GM21447 (cell line): ENCODE measurements at regions not wholly inside any gene's neighbourhood (a gene's known extent, or its start where the extent isn't known, plus 50 kb on each side); places are given as distances from the start of the nearest gene placed in this dataset.

ENCODE experiments used
- ATAC-seq: cut with Tn5 transposase; IDR thresholded peaks from one replicate; pipeline ENCODE4 v1.9.1; 2021; ENCODE audit not compliant: unreplicated experiment

- no peak for ATAC-seq
These were observed 104.2 kb downstream of the SEC61B start for GRCh38 chr9:99326112-99326916.

GRCh38 chr9:99326917-99327189 is 104.8 kb downstream of the SEC61B start:
- no peak for ATAC-seq

- no peak for ATAC-seq
These were observed 105.6 kb downstream of the SEC61B start for GRCh38 chr9:99327667-99328066.

GRCh38 chr9:99335280-99335679 is 113.2 kb downstream of the SEC61B start:
- ATAC-seq: no peak

GRCh38 chr9:99336005-99336404 is 113.9 kb downstream of the SEC61B start:
- no peak for ATAC-seq

GRCh38 chr9:99336531-99336930 is 114.4 kb downstream of the SEC61B start:
- no peak for ATAC-seq

- no peak for ATAC-seq
These were observed 118.2 kb downstream of the SEC61B start for GRCh38 chr9:99340281-99340680.

GRCh38 chr9:99341686-99342085 is 119.6 kb downstream of the SEC61B start:
- no peak for ATAC-seq

- ATAC-seq: no peak
These were observed 123.4 kb downstream of the SEC61B start for GRCh38 chr9:99345451-99345850.

- no peak for ATAC-seq
These were observed 123.9 kb downstream of the SEC61B start for GRCh38 chr9:99345942-99346341.

GRCh38 chr9:99347568-99347967 is 125.5 kb downstream of the SEC61B start:
- ATAC-seq: no peak

- ATAC-seq: no peak
These were observed 126.2 kb downstream of the SEC61B start for GRCh38 chr9:99348289-99348688.

- ATAC-seq: no peak
These were observed 127.8 kb downstream of the SEC61B start for GRCh38 chr9:99349870-99350269.

GRCh38 chr9:99350461-99350860 is 128.4 kb downstream of the SEC61B start:
- no peak for ATAC-seq

- no peak for ATAC-seq
These were observed 129.6 kb downstream of the SEC61B start for GRCh38 chr9:99351647-99352046.

- ATAC-seq: no peak
These were observed 130.7 kb downstream of the SEC61B start for GRCh38 chr9:99352826-99353225.

- no peak for ATAC-seq
These were observed 131.3 kb downstream of the SEC61B start for GRCh38 chr9:99353408-99353807.

GRCh38 chr9:99354104-99354503 is 132.0 kb downstream of the SEC61B start:
- ATAC-seq: no peak

- ATAC-seq: no peak
These were observed 134.5 kb downstream of the SEC61B start for GRCh38 chr9:99356512-99356971.

- no peak for ATAC-seq
These were observed 135.5 kb downstream of the SEC61B start for GRCh38 chr9:99357575-99357974.

GRCh38 chr9:99358668-99359067 is 136.6 kb downstream of the SEC61B start:
- ATAC-seq: no peak

GRCh38 chr9:99359336-99359735 is 137.3 kb downstream of the SEC61B start:
- no peak for ATAC-seq

GRCh38 chr9:99360026-99360425 is 137.9 kb downstream of the SEC61B start:
- ATAC-seq: no peak
